ENCODE measurements at regions not wholly inside any gene's neighbourhood (a gene's known extent, or its start where the extent isn't known, plus 50 kb on each side); places are given as distances from the start of the nearest gene placed in this dataset.
A peak's percentile ranks its signal among the peaks of the same experiment; 100 is the strongest.
"Not testable (repeated sequence)": the region's sequence is repeated elsewhere in the genome, so short reads cannot be mapped to it uniquely, and the experiment has no call there.

GRCh38 chr4:137393044-137393443, 139.2 kb downstream of the PCDH18 start:
- peak; percentile 5 to 58 for DNase-seq

GRCh38 chr4:137390707-137391106, 141.6 kb downstream of the PCDH18 start:
- peak in 1 of 2 experiments; percentile 28 for DNase-seq

DNA sequence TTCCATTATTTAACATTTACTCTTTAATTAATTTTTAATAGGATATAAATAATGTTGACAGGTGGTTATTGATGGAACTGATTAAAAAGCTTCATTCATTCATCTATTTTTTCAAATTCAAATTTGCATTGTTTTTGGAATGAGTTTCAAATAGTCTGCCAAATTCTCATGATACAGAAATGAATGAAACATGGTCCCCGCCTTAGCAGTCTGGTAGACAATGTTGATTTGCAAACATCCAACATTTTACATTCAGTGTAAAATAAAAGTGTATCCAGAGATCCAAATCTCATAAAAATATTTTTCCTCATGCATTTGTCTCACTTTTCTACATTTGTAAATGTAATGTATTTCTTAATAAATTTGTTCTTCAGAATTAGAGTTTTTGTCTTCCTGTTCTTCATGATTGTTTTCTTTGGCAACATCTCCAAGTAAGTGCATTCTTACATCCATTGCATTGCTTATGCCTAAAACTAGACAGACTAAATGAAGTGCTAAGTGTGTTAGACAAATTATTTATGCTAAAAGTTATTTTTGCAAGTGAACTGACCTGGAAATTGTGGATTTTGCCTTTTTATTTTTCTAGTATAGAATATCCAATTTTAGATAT, 142.3 kb downstream of the PCDH18 start:
- DNase-seq, result no peak

- DNase-seq, result no peak
Observed at GRCh38 chr4:137387924-137388323, 144.4 kb downstream of the PCDH18 start.

- DNase-seq, result no peak
Observed at GRCh38 chr4:137384476-137384875, 147.8 kb downstream of the PCDH18 start.

DNA sequence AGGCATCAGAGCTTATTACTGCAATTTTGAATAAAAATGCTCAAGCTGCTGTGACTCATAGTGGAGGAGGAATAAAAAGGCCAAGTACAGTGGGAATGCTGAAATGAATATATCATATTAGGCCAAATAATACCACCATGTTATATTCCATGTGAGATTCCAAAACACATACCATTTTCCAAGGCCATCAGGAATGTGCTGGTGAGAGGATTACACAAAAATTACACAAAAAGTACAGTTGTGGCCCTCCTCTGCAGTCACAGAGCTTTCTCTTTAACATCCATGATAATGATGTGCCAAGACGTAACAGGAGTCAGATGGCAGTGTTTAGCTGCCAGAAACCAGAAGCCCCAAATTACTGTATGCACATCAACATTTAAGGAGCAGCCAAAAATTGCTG, 153.5 kb downstream of the PCDH18 start:
- no peak for DNase-seq

DNA sequence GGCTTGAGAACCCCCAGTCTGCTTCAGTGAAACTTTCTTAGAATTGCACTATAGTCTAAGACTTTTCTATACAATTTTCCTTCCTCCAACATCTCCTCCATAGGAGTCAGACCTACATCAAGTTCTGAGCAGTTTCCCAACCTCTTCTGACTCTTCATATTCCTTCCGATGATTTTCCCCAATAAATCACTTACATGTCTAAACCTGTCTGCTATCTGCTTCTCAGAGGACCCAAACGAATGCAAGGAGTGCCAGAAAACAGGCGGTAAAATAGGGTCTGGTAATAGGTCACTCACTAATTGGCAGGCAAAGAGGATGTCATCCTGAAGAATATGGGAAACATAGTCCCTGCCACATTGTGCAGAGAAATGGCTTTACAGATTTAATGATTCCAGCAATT, 153.9 kb downstream of the PCDH18 start:
- no peak for DNase-seq

DNA sequence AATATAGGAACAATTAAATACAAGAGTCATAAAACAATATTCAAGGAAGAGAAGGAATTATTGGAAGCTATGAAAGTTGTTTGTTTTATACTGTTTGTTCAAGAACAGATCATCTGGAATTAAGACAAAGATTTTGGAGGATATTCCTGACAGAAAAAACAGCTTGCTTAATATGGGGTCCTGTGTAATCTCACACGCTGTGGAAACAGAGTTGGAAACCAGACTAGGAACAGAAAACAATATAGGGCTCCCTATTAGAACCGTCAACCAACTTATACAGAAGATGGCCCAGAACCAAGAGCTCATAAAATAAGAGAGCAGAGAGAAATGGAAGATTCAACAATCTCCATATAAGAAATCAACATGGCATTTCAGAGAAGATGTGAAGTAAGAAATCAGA, 156.0 kb downstream of the PCDH18 start:
- no peak for DNase-seq

GRCh38 chr4:137375111-137375850, 157.0 kb downstream of the PCDH18 start:
- no peak for DNase-seq

GRCh38 chr4:137370679-137371078, 161.6 kb downstream of the PCDH18 start:
- no peak for DNase-seq

DNA sequence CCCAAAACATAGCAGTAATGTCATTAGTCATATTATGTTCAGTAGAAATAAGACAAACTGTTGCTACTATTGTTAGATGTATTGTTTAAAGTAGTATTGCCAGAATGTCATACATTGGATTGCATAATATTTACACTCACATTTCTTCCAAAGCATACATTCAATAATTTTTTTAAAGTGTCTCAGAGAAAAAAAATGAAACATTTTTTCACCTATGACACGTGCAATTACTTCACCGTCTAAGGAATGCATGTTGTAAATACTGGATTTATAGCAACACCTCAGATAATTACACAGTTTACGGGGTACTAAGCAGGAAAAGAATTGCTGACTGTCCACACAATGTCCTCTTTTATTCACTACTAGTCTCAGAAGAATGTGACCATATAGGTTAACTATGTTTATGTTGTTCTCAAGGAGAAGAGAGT, 162.1 kb downstream of the PCDH18 start:
- DNase-seq, result no peak

- no peak for DNase-seq
Observed at GRCh38 chr4:137367620-137368019, 164.7 kb downstream of the PCDH18 start.

DNA sequence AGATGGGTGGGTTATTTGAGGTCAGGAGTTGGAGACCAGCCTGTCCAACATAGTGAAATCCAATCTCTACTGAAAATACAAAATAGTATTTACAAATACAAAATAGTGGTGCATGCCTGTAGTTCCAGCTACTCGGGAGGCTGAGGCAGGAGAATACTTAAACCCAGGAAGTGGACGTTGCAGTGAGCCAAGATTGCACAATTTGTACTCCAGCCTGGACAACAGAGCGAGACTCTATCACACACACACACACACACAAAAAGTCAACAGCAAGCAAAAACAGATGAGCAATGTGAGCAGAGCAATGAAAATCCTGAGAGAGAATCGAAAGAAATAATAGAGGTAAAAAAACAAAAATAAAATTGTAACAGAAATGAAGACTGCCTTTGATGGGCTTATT, 168.8 kb downstream of the PCDH18 start:
- DNase-seq, result no peak

DNA sequence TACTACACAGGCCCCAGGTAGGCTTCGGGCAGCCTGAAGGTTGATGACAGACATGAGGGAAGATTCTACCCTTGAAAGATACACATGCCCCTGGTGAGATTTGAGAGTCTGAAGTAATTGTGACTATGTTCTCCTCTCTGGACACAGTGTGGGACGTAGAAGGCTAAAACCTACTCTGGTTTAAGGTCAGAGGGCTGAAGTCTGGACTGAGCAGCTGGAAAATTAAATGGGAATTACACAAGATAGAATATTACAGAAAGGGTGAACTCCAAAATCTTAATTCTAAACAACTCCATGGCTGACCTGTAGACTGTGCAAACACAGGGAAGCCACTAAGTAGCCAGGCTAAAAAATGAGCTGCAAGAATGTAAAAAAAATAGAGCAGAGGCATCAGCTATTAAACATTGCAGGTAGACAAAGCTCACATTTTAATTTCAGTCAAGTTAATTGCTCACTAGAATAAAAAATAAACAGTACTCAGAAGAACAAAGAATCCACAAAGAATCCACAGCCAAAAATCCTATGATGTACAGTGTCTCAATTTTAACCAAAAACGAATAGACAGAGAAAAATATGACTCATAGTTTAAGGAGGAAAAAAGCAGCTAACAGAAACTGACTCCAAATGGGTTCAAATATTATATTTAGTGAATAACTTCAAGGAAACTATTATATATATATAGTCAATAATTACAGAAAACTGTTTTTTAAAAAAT, 170.4 kb downstream of the PCDH18 start:
- no peak for DNase-seq

GRCh38 chr4:137360761-137361160, 171.5 kb downstream of the PCDH18 start:
- no peak for DNase-seq

DNA sequence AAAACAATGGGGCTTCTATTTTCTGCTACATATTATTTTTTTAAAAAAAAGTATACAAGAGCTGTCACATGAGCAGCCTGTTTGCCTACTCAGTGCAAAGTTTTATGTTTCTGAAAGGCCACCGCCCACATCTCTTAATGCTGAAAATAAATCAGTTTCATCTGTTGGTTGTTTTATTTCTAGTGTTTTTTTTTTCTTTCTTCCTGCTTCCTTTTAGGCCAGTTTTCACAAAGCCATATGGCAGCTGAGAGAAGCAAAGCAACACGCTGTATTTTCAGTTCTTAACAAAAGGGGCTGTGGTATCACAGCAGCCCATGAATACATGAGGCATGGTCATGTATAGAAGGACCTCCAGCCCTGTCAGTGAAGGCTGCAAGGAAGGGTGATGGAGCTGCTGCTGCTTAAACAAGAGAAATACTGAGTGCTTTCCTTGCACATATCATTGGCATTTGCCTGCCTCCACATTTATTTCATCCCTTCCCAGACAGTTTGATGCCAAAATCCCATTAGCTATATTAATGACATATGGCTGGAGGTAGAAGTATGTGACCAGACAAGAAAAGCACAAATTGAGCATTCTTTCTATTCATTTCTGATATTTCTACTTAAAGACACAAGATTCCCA, 172.5 kb downstream of the PCDH18 start:
- peak in 1 of 2 experiments; percentile 3 for DNase-seq

DNA sequence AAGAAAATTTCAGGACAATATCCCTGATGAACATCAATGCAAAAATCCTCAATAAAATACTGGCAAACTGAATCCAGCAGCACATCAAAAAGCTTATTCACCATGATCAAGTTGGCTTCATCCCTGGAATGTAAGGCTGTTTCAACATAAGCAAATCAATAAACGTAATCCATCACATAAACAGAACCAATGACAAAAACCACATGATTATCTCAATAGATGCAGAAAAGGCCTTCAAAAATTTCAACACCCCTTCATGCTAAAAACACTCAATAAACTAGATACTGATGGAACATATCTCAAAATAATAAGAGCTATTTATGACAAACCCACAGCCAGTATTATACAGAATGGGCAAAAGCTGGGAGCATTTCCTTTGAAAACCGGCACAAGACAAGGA, 177.7 kb downstream of the PCDH18 start:
- DNase-seq, result not testable (repeated sequence)

DNA sequence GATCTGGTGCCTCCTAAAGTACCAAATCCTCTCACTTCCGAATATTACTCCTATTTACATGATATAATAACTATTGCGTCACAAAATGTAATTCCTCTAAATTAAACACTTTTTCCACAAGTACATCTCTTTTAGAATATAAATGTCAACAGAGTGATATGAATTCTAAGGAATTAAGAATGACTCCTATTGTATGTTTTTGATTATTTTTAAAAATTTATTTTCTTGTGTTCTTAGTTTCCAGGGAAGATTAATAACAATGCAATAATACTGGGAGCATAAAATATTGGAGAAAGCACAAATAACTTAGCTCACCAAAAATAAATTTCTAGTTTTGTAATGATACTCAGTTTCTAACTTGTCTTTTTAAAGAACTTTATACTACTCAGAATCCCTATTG, 184.9 kb downstream of the PCDH18 start:
- DNase-seq, result no peak

GRCh38 chr4:137345597-137345996, 186.7 kb downstream of the PCDH18 start:
- no peak for DNase-seq

DNA sequence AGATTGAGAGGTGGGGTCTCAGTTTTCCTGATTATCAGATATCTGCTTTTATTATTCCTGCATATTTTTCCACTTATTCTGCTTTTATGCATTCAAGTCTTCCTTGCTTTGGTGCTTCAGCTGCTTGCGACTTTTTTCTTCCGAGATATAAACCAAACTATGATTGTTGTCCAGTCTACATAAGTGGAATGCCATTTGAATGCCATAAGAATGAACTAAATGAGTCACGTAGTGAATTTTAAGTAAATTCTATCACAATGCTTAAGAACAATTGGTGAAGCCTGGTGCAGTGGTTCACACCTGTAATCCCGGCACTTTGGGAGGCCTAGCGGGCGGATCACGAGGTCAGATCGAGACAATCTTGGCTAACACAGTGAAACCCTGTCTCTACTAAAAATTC, 189.1 kb downstream of the PCDH18 start:
- no peak for DNase-seq

DNA sequence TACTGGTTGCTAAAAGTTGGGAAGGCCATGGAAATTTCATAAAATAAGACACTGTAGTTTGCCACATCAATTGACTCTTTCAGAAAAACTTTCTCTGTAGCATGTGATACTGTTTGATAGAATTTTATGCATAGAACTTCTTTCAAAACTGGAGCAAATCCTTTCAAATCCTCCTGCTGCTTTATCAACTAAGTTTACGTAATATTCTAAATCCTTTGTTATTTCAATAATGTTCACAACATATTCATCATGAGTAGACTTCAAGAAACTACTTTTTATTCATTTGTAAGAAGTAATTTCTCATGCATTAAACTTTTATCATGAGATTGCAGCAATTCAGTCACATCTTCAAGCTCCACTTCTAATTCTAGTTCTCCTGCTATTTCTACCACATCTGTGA, 199.3 kb downstream of the PCDH18 start:
- DNase-seq, result no peak

- DNase-seq, result no peak
Observed at GRCh38 chr4:137312257-137312656, 220.0 kb downstream of the PCDH18 start.

Measured in NCI-H524 (cell line).